ENCODE measurements at regions not wholly inside any gene's neighbourhood (a gene's known extent, or its start where the extent isn't known, plus 50 kb on each side); places are given as distances from the start of the nearest gene placed in this dataset.

DNA sequence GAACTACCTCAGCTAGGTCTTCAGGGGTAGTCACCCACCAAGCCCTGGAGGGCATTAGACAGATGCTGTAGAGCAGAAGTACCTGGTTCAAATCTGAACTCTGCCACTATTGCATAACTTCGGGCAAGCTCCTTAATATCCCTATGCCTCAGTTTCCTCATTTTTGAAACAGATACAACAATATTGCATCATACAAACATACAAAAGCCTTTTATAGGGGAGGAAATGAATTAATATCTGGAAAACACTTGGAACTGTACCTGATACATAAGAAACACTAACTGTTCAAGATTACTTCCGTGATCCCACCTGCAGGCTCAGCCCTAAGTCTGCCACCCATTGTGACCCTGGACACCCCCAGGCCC is 166.1 kb downstream of the EFNB1 start:
- no peak for TF ChIP-seq EZH2 (IDR thresholded peaks at IDR 0.05; ENCODE audit: low read length, missing control alignments)
- TF ChIP-seq, protein P1, sequence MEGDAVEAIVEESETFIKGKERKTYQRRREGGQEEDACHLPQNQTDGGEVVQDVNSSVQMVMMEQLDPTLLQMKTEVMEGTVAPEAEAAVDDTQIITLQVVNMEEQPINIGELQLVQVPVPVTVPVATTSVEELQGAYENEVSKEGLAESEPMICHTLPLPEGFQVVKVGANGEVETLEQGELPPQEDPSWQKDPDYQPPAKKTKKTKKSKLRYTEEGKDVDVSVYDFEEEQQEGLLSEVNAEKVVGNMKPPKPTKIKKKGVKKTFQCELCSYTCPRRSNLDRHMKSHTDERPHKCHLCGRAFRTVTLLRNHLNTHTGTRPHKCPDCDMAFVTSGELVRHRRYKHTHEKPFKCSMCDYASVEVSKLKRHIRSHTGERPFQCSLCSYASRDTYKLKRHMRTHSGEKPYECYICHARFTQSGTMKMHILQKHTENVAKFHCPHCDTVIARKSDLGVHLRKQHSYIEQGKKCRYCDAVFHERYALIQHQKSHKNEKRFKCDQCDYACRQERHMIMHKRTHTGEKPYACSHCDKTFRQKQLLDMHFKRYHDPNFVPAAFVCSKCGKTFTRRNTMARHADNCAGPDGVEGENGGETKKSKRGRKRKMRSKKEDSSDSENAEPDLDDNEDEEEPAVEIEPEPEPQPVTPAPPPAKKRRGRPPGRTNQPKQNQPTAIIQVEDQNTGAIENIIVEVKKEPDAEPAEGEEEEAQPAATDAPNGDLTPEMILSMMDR (conservative IDR thresholded peaks at IDR 0.05 in 1 of 2, IDR thresholded peaks at IDR 0.05 in 1 of 2; ENCODE audit: low read depth in 1 of 2, low read length in 2 of 2) = no peak
